ENCODE measurements at regions not wholly inside any gene's neighbourhood (a gene's known extent, or its start where the extent isn't known, plus 50 kb on each side); places are given as distances from the start of the nearest gene placed in this dataset.

- H3K9me3 ChIP-seq (ENCODE audit: insufficient read depth, low read length), result no peaks in the 10 kb centered on the region
- no peaks in the 10 kb centered on the region for H3K4me1 ChIP-seq (ENCODE audit: insufficient read depth, insufficient read length)
- no peak for TF ChIP-seq YY1 (IDR thresholded peaks at IDR 0.05; ENCODE audit: insufficient read depth, insufficient read length)
- no peak for TF ChIP-seq SUZ12 (IDR thresholded peaks at IDR 0.05; ENCODE audit: extremely low read depth, insufficient read depth, insufficient read length)
- no peak for TF ChIP-seq ZNF274 (IDR thresholded peaks at IDR 0.05; ENCODE audit: low read depth, low read length)
- H3K9ac ChIP-seq (ENCODE audit: insufficient read length, low read depth), result no peak overlapping the region
- H3K36me3 ChIP-seq (ENCODE audit: insufficient read depth, insufficient read length, low read length), result no peaks in the 10 kb centered on the region
- H3K4me3 ChIP-seq (ENCODE audit: insufficient read length, low read depth), result no peak overlapping the region
- H3K27me3 ChIP-seq (ENCODE audit: insufficient read depth, insufficient read length), result no peaks in the 10 kb centered on the region
- no peak for DNase-seq (ENCODE audit: low read depth, low spot score)
These were observed 175.7 kb upstream of the TANK start for GRCh38 chr2:160984426-160985077.

GRCh38 chr2:160989778-160990177 is 170.4 kb upstream of the TANK start:
- Histone ChIP-seq H3K4me1 (ENCODE audit: insufficient read depth, insufficient read length) (no peaks in the 10 kb centered on the region), H3K36me3 (ENCODE audit: insufficient read depth, insufficient read length, low read length) (no peaks in the 10 kb centered on the region), H3K4me3 (ENCODE audit: insufficient read length, low read depth) (no peak overlapping the region), H3K27me3 (ENCODE audit: insufficient read depth, insufficient read length) (no peaks in the 10 kb centered on the region), H3K9ac (ENCODE audit: insufficient read length, low read depth) (no peak overlapping the region), H3K9me3 (ENCODE audit: insufficient read depth, low read length) (no peaks in the 10 kb centered on the region)
- DNase-seq (ENCODE audit: low read depth, low spot score), result no peak
- TF ChIP-seq SUZ12 (IDR thresholded peaks at IDR 0.05; ENCODE audit: extremely low read depth, insufficient read depth, insufficient read length) (no peak), ZNF274 (IDR thresholded peaks at IDR 0.05; ENCODE audit: low read depth, low read length) (no peak), YY1 (IDR thresholded peaks at IDR 0.05; ENCODE audit: insufficient read depth, insufficient read length) (no peak)

GRCh38 chr2:160993654-160994061 is 166.6 kb upstream of the TANK start:
- no peak for DNase-seq (ENCODE audit: low read depth, low spot score)
- Histone ChIP-seq H3K9ac (ENCODE audit: insufficient read length, low read depth) (no peak overlapping the region), H3K4me3 (ENCODE audit: insufficient read length, low read depth) (no peak overlapping the region), H3K27me3 (ENCODE audit: insufficient read depth, insufficient read length) (no peaks in the 10 kb centered on the region), H3K4me1 (ENCODE audit: insufficient read depth, insufficient read length) (no peaks in the 10 kb centered on the region), H3K9me3 (ENCODE audit: insufficient read depth, low read length) (no peaks in the 10 kb centered on the region), H3K36me3 (ENCODE audit: insufficient read depth, insufficient read length, low read length) (no peaks in the 10 kb centered on the region)
- TF ChIP-seq SUZ12 (IDR thresholded peaks at IDR 0.05; ENCODE audit: extremely low read depth, insufficient read depth, insufficient read length), result no peak
- TF ChIP-seq YY1 (IDR thresholded peaks at IDR 0.05; ENCODE audit: insufficient read depth, insufficient read length), result no peak
- no peak for TF ChIP-seq ZNF274 (IDR thresholded peaks at IDR 0.05; ENCODE audit: low read depth, low read length)

GRCh38 chr2:160994141-160995002 is 165.9 kb upstream of the TANK start:
- TF ChIP-seq SUZ12 (IDR thresholded peaks at IDR 0.05; ENCODE audit: extremely low read depth, insufficient read depth, insufficient read length), result no peak
- no peak for TF ChIP-seq ZNF274 (IDR thresholded peaks at IDR 0.05; ENCODE audit: low read depth, low read length)
- no peak for TF ChIP-seq YY1 (IDR thresholded peaks at IDR 0.05; ENCODE audit: insufficient read depth, insufficient read length)
- Histone ChIP-seq H3K9me3 (ENCODE audit: insufficient read depth, low read length) (no peaks in the 10 kb centered on the region), H3K4me1 (ENCODE audit: insufficient read depth, insufficient read length) (no peaks in the 10 kb centered on the region), H3K27me3 (ENCODE audit: insufficient read depth, insufficient read length) (no peaks in the 10 kb centered on the region), H3K36me3 (ENCODE audit: insufficient read depth, insufficient read length, low read length) (no peaks in the 10 kb centered on the region), H3K9ac (ENCODE audit: insufficient read length, low read depth) (no peak overlapping the region), H3K4me3 (ENCODE audit: insufficient read length, low read depth) (no peak overlapping the region)
- peak; percentile 82 for DNase-seq (ENCODE audit: low read depth, low spot score)

- TF ChIP-seq ZNF274 (IDR thresholded peaks at IDR 0.05; ENCODE audit: low read depth, low read length) (no peak), SUZ12 (IDR thresholded peaks at IDR 0.05; ENCODE audit: extremely low read depth, insufficient read depth, insufficient read length) (no peak), YY1 (IDR thresholded peaks at IDR 0.05; ENCODE audit: insufficient read depth, insufficient read length) (no peak)
- H3K9me3 ChIP-seq (ENCODE audit: insufficient read depth, low read length), result no peaks in the 10 kb centered on the region
- no peak overlapping the region for H3K4me3 ChIP-seq (ENCODE audit: insufficient read length, low read depth)
These were observed 163.6 kb upstream of the TANK start for GRCh38 chr2:160996584-160996983.

GRCh38 chr2:161004379-161004778 is 155.8 kb upstream of the TANK start:
- no peak for DNase-seq (ENCODE audit: low read depth, low spot score)
- TF ChIP-seq SUZ12 (IDR thresholded peaks at IDR 0.05; ENCODE audit: extremely low read depth, insufficient read depth, insufficient read length) (no peak), YY1 (IDR thresholded peaks at IDR 0.05; ENCODE audit: insufficient read depth, insufficient read length) (no peak), ZNF274 (IDR thresholded peaks at IDR 0.05; ENCODE audit: low read depth, low read length) (no peak)
- no peak overlapping the region for H3K9ac ChIP-seq (ENCODE audit: insufficient read length, low read depth)
- no peak overlapping the region for H3K4me3 ChIP-seq (ENCODE audit: insufficient read length, low read depth)
- H3K27me3 ChIP-seq (ENCODE audit: insufficient read depth, insufficient read length), result no peaks in the 10 kb centered on the region
- H3K9me3 ChIP-seq (ENCODE audit: insufficient read depth, low read length), result peaks cover 7% of the 10 kb centered on the region; the same call in 1 of the 2 replicates
- no peaks in the 10 kb centered on the region for H3K4me1 ChIP-seq (ENCODE audit: insufficient read depth, insufficient read length)
- H3K36me3 ChIP-seq (ENCODE audit: insufficient read depth, insufficient read length, low read length), result no peaks in the 10 kb centered on the region

More at GRCh38 chr2:160996584-160996983, 163.6 kb upstream of the TANK start:
- H3K27me3 ChIP-seq (ENCODE audit: insufficient read depth, insufficient read length), result no peaks in the 10 kb centered on the region
- DNase-seq (ENCODE audit: low read depth, low spot score), result no peak
- no peaks in the 10 kb centered on the region for H3K4me1 ChIP-seq (ENCODE audit: insufficient read depth, insufficient read length)
- H3K36me3 ChIP-seq (ENCODE audit: insufficient read depth, insufficient read length, low read length), result no peaks in the 10 kb centered on the region
- no peak overlapping the region for H3K9ac ChIP-seq (ENCODE audit: insufficient read length, low read depth)

GRCh38 chr2:161005170-161005569 is 155.1 kb upstream of the TANK start:
- Histone ChIP-seq H3K9ac (ENCODE audit: insufficient read length, low read depth) (no peak overlapping the region), H3K27me3 (ENCODE audit: insufficient read depth, insufficient read length) (no peaks in the 10 kb centered on the region), H3K4me1 (ENCODE audit: insufficient read depth, insufficient read length) (no peaks in the 10 kb centered on the region), H3K9me3 (ENCODE audit: insufficient read depth, low read length) (peaks cover 7% of the 10 kb centered on the region; the same call in 1 of the 2 replicates), H3K36me3 (ENCODE audit: insufficient read depth, insufficient read length, low read length) (no peaks in the 10 kb centered on the region), H3K4me3 (ENCODE audit: insufficient read length, low read depth) (no peak overlapping the region)
- no peak for TF ChIP-seq SUZ12 (IDR thresholded peaks at IDR 0.05; ENCODE audit: extremely low read depth, insufficient read depth, insufficient read length)
- TF ChIP-seq ZNF274 (IDR thresholded peaks at IDR 0.05; ENCODE audit: low read depth, low read length), result no peak
- no peak for TF ChIP-seq YY1 (IDR thresholded peaks at IDR 0.05; ENCODE audit: insufficient read depth, insufficient read length)
- no peak for DNase-seq (ENCODE audit: low read depth, low spot score)
